Upper lobe of left lung (tissue), 4 donors: ENCODE measurements at regions not wholly inside any gene's neighbourhood (a gene's known extent, or its start where the extent isn't known, plus 50 kb on each side); places are given as distances from the start of the nearest gene placed in this dataset.

Experiments
- EP300 ChIP-seq, 4 donors: sonication (generic); formaldehyde crosslinking; IDR thresholded peaks; one replicate each; pipeline ENCODE4 v1.5.1; 2017; ENCODE audit warnings: antibody characterized with exemption in 4 of 4, control low read depth in 2 of 4
- TF ChIP-seq, protein P1 (sequence below), 6 experiments: fragments of 450-650 bp in 4 of 6; fragments of 200-600 bp in 2 of 6; sonication (generic) in 2 of 6; IDR thresholded peaks; one replicate each; pipeline ENCODE4 v1.5.1; 2016 to 2019; ENCODE audit warnings: antibody characterized with exemption in 6 of 6

DNA sequence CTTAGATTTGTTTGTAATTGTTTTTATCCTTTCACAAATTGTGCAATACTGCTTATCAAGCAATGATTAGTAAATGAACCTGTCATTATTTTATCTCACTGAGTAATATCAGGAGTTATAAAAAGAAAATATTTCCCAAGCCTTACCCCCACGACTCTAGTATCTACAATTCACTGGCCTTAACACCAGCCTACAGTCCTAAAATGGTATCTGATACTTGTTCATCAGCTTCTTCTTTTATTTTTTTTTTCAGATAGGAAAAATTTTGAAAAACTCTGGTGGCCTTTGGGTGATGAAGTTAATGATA is 160.8 kb upstream of the FOXA2 start:
- no peak for TF ChIP-seq EP300 (IDR thresholded peaks at IDR 0.05)
- TF ChIP-seq, protein P1, sequence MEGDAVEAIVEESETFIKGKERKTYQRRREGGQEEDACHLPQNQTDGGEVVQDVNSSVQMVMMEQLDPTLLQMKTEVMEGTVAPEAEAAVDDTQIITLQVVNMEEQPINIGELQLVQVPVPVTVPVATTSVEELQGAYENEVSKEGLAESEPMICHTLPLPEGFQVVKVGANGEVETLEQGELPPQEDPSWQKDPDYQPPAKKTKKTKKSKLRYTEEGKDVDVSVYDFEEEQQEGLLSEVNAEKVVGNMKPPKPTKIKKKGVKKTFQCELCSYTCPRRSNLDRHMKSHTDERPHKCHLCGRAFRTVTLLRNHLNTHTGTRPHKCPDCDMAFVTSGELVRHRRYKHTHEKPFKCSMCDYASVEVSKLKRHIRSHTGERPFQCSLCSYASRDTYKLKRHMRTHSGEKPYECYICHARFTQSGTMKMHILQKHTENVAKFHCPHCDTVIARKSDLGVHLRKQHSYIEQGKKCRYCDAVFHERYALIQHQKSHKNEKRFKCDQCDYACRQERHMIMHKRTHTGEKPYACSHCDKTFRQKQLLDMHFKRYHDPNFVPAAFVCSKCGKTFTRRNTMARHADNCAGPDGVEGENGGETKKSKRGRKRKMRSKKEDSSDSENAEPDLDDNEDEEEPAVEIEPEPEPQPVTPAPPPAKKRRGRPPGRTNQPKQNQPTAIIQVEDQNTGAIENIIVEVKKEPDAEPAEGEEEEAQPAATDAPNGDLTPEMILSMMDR (IDR thresholded peaks at IDR 0.05) = no peak
